T-cell (primary cell): ENCODE measurements at regions not wholly inside any gene's neighbourhood (a gene's known extent, or its start where the extent isn't known, plus 50 kb on each side); places are given as distances from the start of the nearest gene placed in this dataset.

ENCODE experiments used
- ATAC-seq, 4 experiments: fragments of 200-7000 bp in 3 of 4; fragments of 150-1000 bp in 1 of 4; cut with Tn5 transposase; replicated peaks in 1 of 4; 1 replicate in 3 of 4; 2 replicates in 1 of 4; pipeline ENCODE4 v1.10.0; 2021; ENCODE audit warnings: moderate library complexity in 3 of 4, mild to moderate bottlenecking in 2 of 4, moderate number of reproducible peaks in 1 of 4
- CTCF ChIA-PET, 2 donors: fragments of 300-600 bp; sonication (Branson Sonifier 250); formaldehyde crosslinking; loops; one replicate each; lab custom pipeline; 2022; ENCODE audit warnings: antibody characterized with exemption in 2 of 2; lab: Charles Lee
- POLR2A ChIA-PET, 2 donors: fragments of 300-600 bp; sonication (Branson Sonifier 250); formaldehyde crosslinking; loops; one replicate each; lab custom pipeline; 2022; ENCODE audit warnings: antibody characterized with exemption in 2 of 2; lab: Charles Lee
- DNase-seq, 35 experiments: peaks; one replicate each; pipeline versions ENCODE4 v3.0.0 to v3.0.0-alpha.2; 2013 to 2023
- H3K27ac ChIP-seq: one replicate; pipeline ENCODE4 v1.5.1; 2013; ENCODE audit warnings: low read length
- H3K27me3 ChIP-seq, 2 experiments: replicated peaks in 1 of 2; 1 replicate in 1 of 2; 2 replicates in 1 of 2; pipeline versions ENCODE4 v1.6.1 to v1.7.0; 2013; ENCODE audit warnings: low read length in 1 of 2, mixed read lengths in 1 of 2; ENCODE audit not compliant: control insufficient read depth in 2 of 2, insufficient read depth in 2 of 2; ENCODE audit errors: extremely low read depth in 1 of 2
- H3K36me3 ChIP-seq, 2 donors: 1 replicate in 1 of 2; 2 replicates in 1 of 2; pipeline versions ENCODE4 v1.6.1 to v1.7.0; 2013; ENCODE audit warnings: low read length in 1 of 2; ENCODE audit not compliant: control insufficient read depth in 2 of 2, insufficient read depth in 1 of 2; ENCODE audit errors: extremely low read depth in 1 of 2
- H3K4me1 ChIP-seq, 2 experiments: 1 replicate in 1 of 2; 2 replicates in 1 of 2; pipeline versions ENCODE4 v1.6.1 to v1.7.0; 2013; ENCODE audit warnings: low read length in 2 of 2, mixed read lengths in 1 of 2; ENCODE audit not compliant: insufficient read depth in 2 of 2, control insufficient read depth in 1 of 2; ENCODE audit errors: extremely low read depth in 1 of 2
- H3K4me3 ChIP-seq, 2 donors: 1 replicate in 1 of 2; 2 replicates in 1 of 2; pipeline versions ENCODE4 v1.5.1 to v1.7.0; 2013; ENCODE audit warnings: mild to moderate bottlenecking in 2 of 2, low read length in 1 of 2, moderate library complexity in 1 of 2; ENCODE audit not compliant: control insufficient read depth in 1 of 2; ENCODE audit errors: extremely low read depth in 1 of 2
- H3K9me3 ChIP-seq: 2 replicates; pipeline ENCODE4 v1.7.0; 2013
- H3K27ac Mint-ChIP-seq, 2 donors: one replicate each; pipeline ENCODE4 v1.8.0; 2020 to 2021; ENCODE audit warnings: mild to moderate bottlenecking in 2 of 2, mixed read lengths in 2 of 2
- H3K27me3 Mint-ChIP-seq, 2 donors: one replicate each; pipeline ENCODE4 v1.8.0; 2021 to 2022; ENCODE audit warnings: mixed read lengths in 2 of 2
- H3K36me3 Mint-ChIP-seq: one replicate; pipeline ENCODE4 v1.8.0; 2021; ENCODE audit warnings: mixed read lengths
- H3K4me1 Mint-ChIP-seq, 3 donors: one replicate each; pipeline ENCODE4 v1.8.0; 2020 to 2022; ENCODE audit warnings: mixed read lengths in 3 of 3, mild to moderate bottlenecking in 1 of 3
- H3K4me3 Mint-ChIP-seq, 3 donors: one replicate each; pipeline ENCODE4 v1.8.0; 2020 to 2022; ENCODE audit warnings: mild to moderate bottlenecking in 3 of 3, mixed read lengths in 3 of 3, moderate library complexity in 3 of 3
- H3K9me3 Mint-ChIP-seq, 3 donors: one replicate each; pipeline ENCODE4 v1.8.0; 2020 to 2022; ENCODE audit warnings: mixed read lengths in 3 of 3
- WGBS: methylation state at CpG from one replicate; pipeline ENCODE4 v1.1.5; 2013; ENCODE audit warnings: missing lambda C conversion rate; ENCODE audit not compliant: insufficient coverage; 5-methylcytosine and 5-hydroxymethylcytosine counted together

DNA sequence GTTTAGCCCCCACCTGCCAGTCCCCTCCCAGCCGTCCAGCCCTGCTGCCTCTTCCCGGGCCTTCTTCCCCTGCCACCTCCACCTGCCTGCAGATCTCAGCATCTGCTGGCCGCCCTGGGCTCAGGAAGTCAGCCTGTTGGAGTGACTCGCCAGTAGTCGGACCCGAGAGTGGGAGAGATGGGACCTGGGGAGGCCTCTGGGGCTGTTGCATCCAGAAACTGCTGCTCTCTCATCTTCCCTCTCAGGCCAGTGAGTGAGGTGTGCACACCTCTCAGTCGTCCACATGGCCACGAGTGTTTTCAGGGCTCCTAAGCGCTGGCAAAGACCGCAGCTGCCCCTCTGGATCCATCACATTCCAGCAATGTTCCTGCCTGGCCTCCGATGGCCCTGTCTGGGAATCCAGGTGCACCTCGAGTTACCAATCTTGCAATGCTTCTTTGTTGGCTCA lies 151.8 kb upstream of the SOX1 start:
- DNase-seq (peak in 1 of 35 experiments; percentile 18), ATAC-seq (no peak)
- peaks cover 0 to 10% of the 10 kb centered on the region in 2 experiments for H3K27me3 ChIP-seq
- Mint-ChIP-seq H3K4me1 (no peaks in the 10 kb centered on the region), H3K27ac (no peak overlapping the region), H3K36me3 (no peaks in the 10 kb centered on the region), H3K4me3 (no peak overlapping the region), H3K9me3 (no peaks in the 10 kb centered on the region), H3K27me3 (peaks cover 3 to 5% of the 10 kb centered on the region in 2 donors)
- H3K4me3 ChIP-seq: no peak overlapping the region
- no peak overlapping the region for H3K27ac ChIP-seq
- H3K4me1 ChIP-seq: no peaks in the 10 kb centered on the region
- CTCF ChIA-PET: no interaction called here
- no peaks in the 10 kb centered on the region for H3K36me3 ChIP-seq
- no peaks in the 10 kb centered on the region for H3K9me3 ChIP-seq
- POLR2A ChIA-PET: no interaction called here
- 78% methylated on average over 6 of the region's 12 CpGs for WGBS

DNA sequence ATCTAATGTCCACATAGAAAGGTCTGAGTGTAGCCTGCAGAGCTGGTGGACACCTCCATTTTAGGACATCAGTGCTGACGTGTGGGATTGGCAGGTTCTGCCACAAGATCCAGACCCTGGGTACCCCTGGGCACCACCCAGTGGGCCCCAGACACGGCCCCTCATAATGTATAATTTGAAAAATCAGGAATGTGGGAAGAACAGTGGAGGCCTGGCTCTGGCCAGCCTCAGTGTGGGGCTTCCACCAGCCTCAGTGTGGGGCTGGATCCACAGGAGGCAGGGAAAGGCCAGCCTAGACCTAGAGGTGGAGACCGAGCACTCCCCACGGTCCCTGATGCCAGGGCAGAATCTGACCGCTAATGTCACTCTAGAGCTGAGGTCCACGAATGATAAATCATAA lies 150.7 kb upstream of the SOX1 start:
- DNase-seq (no peak), ATAC-seq (no peak)
- Histone ChIP-seq H3K4me1 (no peaks in the 10 kb centered on the region), H3K27me3 (peaks cover 0 to 13% of the 10 kb centered on the region in 2 experiments), H3K36me3 (no peaks in the 10 kb centered on the region), H3K27ac (no peak overlapping the region), H3K4me3 (no peak overlapping the region), H3K9me3 (no peaks in the 10 kb centered on the region)
- CTCF ChIA-PET: no interaction called here
- H3K4me3 Mint-ChIP-seq: no peak overlapping the region
- POLR2A ChIA-PET: no interaction called here
- no peak overlapping the region for H3K27ac Mint-ChIP-seq
- no peaks in the 10 kb centered on the region for H3K9me3 Mint-ChIP-seq
- 43% methylated on average over 2 of the region's 6 CpGs for WGBS
- no peaks in the 10 kb centered on the region for H3K36me3 Mint-ChIP-seq
- no peaks in the 10 kb centered on the region for H3K4me1 Mint-ChIP-seq
- peaks cover 3 to 5% of the 10 kb centered on the region in 2 donors for H3K27me3 Mint-ChIP-seq

DNA sequence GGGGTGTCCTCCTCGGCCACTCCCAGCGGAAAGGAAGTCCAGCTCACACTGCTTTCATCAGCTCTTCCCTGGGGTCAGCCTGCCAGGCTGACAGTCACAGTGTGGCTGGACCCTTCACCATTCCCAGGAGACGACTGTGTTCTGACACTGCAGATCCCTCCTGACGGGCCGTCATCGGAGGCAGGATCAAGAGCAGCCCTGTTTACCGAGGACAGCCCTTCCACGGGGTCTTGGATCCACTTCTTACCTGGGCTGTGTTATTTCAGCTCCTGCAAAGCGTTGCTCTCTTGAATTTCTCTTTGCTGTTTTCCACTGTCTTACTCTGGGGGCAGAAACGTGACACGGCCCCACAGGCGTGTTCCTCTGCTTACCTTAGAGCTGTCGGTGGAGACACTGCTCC lies 149.9 kb upstream of the SOX1 start:
- H3K27me3 Mint-ChIP-seq: peaks cover 5 to 6% of the 10 kb centered on the region in 2 donors
- ATAC-seq: no peak
- H3K4me1 ChIP-seq: no peaks in the 10 kb centered on the region
- no peaks in the 10 kb centered on the region for H3K9me3 Mint-ChIP-seq
- H3K36me3 Mint-ChIP-seq: no peaks in the 10 kb centered on the region
- H3K36me3 ChIP-seq: no peaks in the 10 kb centered on the region
- no peak overlapping the region for H3K27ac ChIP-seq
- H3K27me3 ChIP-seq: peaks cover 0 to 13% of the 10 kb centered on the region in 2 experiments
- no peaks in the 10 kb centered on the region for H3K4me1 Mint-ChIP-seq
- H3K27ac Mint-ChIP-seq: no peak overlapping the region
- CTCF ChIA-PET: no interaction called here
- POLR2A ChIA-PET: no interaction called here
- H3K4me3 Mint-ChIP-seq: no peak overlapping the region
- no peaks in the 10 kb centered on the region for H3K9me3 ChIP-seq
- H3K4me3 ChIP-seq: no peak overlapping the region
- DNase-seq: no peak
- WGBS: 79% methylated on average over 13 of the region's 13 CpGs

DNA sequence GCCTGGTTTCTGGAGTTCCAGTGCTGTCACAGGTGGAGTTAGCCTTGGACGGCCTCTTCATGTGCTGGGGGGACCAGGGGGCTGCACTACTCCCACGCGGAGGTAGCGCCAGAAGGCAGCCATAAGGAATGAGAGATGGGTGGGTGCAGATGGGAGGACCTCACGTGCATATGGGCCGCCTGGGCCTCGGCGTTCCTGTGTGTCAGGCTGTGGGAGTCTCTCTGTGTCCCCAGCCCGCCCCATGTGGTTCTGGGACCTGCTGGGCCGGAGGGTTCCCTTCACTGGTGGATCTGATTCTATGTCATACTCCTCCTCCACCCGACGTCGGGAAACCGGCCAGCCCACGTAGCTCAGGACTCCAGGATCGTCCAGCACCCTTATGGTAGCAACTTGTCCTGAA lies 149.0 kb upstream of the SOX1 start:
- H3K9me3 ChIP-seq: no peaks in the 10 kb centered on the region
- no peak overlapping the region for H3K27ac Mint-ChIP-seq
- H3K4me3 ChIP-seq: no peak overlapping the region
- peaks cover 5 to 6% of the 10 kb centered on the region in 2 donors for H3K27me3 Mint-ChIP-seq
- H3K36me3 ChIP-seq: no peaks in the 10 kb centered on the region
- DNase-seq (no peak), ATAC-seq (no peak)
- POLR2A ChIA-PET: no interaction called here
- H3K27me3 ChIP-seq: peaks cover 0 to 13% of the 10 kb centered on the region in 2 experiments
- no peaks in the 10 kb centered on the region for H3K4me1 Mint-ChIP-seq
- H3K9me3 Mint-ChIP-seq: no peaks in the 10 kb centered on the region
- WGBS: 90% methylated on average over 11 of the region's 16 CpGs
- CTCF ChIA-PET: no interaction called here
- no peaks in the 10 kb centered on the region for H3K36me3 Mint-ChIP-seq
- no peaks in the 10 kb centered on the region for H3K4me1 ChIP-seq
- no peak overlapping the region for H3K27ac ChIP-seq
- no peak overlapping the region for H3K4me3 Mint-ChIP-seq

DNA sequence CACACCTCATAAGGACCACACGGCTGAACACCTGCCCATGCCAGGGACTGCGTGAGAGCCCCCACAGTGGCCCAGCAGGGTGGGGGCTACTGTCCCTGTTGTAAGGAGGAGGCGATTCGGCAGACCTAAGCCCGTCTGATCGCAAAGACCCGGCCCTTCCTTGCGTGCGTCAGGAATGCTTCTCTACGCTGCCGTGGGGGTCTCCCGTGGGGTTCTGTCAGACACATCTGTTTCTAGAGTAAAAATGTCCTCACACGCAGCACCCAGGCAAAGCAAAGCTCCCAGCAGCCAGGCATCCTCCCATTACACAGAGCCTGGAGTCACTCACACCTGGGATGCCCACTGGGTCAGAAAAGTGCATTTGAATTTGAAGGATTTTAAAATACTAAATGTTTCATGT lies 147.7 kb upstream of the SOX1 start:
- CTCF ChIA-PET: no interaction called here
- Mint-ChIP-seq H3K4me3 (no peak overlapping the region), H3K9me3 (no peaks in the 10 kb centered on the region), H3K27ac (no peak overlapping the region), H3K36me3 (no peaks in the 10 kb centered on the region), H3K27me3 (peaks cover 5 to 6% of the 10 kb centered on the region in 2 donors), H3K4me1 (no peaks in the 10 kb centered on the region)
- no peak overlapping the region for H3K27ac ChIP-seq
- DNase-seq (no peak), ATAC-seq (no peak)
- H3K36me3 ChIP-seq: no peaks in the 10 kb centered on the region
- H3K4me3 ChIP-seq: no peak overlapping the region
- POLR2A ChIA-PET: no interaction called here
- no peaks in the 10 kb centered on the region for H3K9me3 ChIP-seq
- 85% methylated on average over 8 of the region's 13 CpGs for WGBS
- peaks cover 0 to 16% of the 10 kb centered on the region in 2 experiments for H3K27me3 ChIP-seq
- no peaks in the 10 kb centered on the region for H3K4me1 ChIP-seq

DNA sequence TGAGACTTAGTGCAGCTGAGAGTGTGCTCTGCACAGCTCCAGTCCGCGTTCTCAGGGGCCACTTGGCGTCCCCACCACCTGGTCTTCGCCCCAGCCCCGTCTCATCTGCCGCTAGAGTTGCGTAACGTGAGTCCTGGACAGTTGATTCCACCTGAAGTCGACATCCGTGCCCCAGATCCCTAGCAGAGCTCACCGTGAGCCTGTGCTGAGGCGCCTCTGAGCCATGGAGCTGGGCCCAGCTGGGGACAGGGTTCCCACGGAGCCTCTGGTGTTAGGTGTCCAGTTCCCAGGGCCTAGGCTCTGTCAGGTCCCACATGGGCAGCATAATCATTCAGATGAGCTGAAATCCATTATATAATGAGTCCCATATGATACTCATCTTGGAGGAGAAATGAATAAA lies 147.1 kb upstream of the SOX1 start:
- WGBS: 77% methylated on average over 12 of the region's 13 CpGs
- Histone ChIP-seq H3K27ac (no peak overlapping the region), H3K4me3 (no peak overlapping the region), H3K27me3 (peaks cover 0 to 13% of the 10 kb centered on the region in 2 experiments), H3K4me1 (no peaks in the 10 kb centered on the region), H3K36me3 (no peaks in the 10 kb centered on the region), H3K9me3 (no peaks in the 10 kb centered on the region)
- H3K9me3 Mint-ChIP-seq: no peaks in the 10 kb centered on the region
- no peaks in the 10 kb centered on the region for H3K4me1 Mint-ChIP-seq
- ChIA-PET CTCF (no interaction called here), POLR2A (no interaction called here)
- H3K27ac Mint-ChIP-seq: no peak overlapping the region
- no peaks in the 10 kb centered on the region for H3K36me3 Mint-ChIP-seq
- H3K27me3 Mint-ChIP-seq: peaks cover 5 to 6% of the 10 kb centered on the region in 2 donors
- no peak for DNase-seq
- no peak for ATAC-seq
- no peak overlapping the region for H3K4me3 Mint-ChIP-seq

DNA sequence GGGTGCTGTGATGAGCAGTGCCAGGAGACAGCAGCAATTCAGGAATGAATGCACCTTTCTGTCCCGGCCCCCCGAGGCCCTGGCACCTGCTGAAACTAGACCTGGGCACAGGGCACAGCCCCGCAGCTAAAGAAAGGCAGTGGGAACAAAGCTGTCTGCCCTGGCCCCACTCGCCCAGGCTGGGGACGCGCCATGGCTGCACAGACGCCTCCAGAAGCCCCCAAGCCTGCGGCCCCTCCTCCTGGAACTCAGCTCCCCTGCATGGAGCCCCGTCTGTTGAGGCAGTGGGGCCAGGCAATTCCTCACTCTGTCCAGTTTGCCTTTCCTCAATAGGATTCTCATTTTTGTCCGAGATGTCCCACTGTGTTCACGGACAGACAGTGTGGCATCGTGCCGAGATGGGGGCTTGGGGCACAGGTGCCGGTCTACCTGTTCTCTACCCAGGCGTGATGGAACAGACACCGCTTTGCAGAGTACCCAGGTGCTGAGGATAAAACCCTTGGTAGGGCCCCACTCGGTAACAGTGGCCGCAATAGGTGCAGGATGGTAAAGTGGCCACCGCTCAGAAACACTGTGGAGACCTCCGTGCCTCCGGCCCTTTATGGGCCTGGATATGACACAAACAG lies 146.5 kb upstream of the SOX1 start:
- no peak overlapping the region for H3K4me3 ChIP-seq
- Mint-ChIP-seq H3K36me3 (no peaks in the 10 kb centered on the region), H3K4me3 (no peak overlapping the region), H3K27me3 (peaks cover 5 to 6% of the 10 kb centered on the region in 2 donors), H3K9me3 (no peaks in the 10 kb centered on the region), H3K27ac (no peak overlapping the region), H3K4me1 (no peaks in the 10 kb centered on the region)
- DNase-seq (no peak), ATAC-seq (no peak)
- peaks cover 0 to 13% of the 10 kb centered on the region in 2 experiments for H3K27me3 ChIP-seq
- H3K36me3 ChIP-seq: no peaks in the 10 kb centered on the region
- 82% methylated on average over 20 of the region's 21 CpGs for WGBS
- H3K4me1 ChIP-seq: no peaks in the 10 kb centered on the region
- H3K27ac ChIP-seq: no peak overlapping the region
- ChIA-PET POLR2A (no interaction called here), CTCF (no interaction called here)
- no peaks in the 10 kb centered on the region for H3K9me3 ChIP-seq
